ENCODE measurements at regions not wholly inside any gene's neighbourhood (a gene's known extent, or its start where the extent isn't known, plus 50 kb on each side); places are given as distances from the start of the nearest gene placed in this dataset.
A peak's percentile ranks its signal among the peaks of the same experiment; 100 is the strongest.

DNA sequence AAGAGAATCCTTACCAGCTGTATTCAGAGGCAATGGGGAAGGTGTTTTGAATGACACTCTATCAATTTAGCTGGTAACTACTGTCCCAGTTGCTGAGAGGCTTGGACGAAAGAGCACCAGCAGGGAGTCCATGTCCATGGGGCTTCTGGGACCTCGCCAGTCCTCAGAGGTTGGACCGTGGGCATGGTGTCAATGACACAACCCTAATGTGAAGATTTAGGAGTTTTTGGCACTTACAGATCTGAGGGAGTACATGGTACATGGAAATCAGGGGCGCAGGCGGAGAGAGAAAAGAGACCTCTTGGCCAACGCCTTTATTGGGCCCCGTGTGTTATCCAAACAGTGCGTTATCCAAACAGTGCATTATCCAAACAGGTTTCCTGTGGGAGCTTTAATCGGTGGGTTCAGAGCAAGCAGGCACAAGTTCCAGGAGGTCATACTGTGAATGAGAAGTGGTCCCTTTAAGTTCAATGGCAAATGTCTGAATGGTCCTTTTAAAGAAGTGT is 169.1 kb upstream of the B3GAT1 start:
- WGBS = 76% methylated on average over 9 of the region's 9 CpGs
- Histone ChIP-seq H3K9me3 (no peaks in the 10 kb centered on the region), H3K4me1 (peaks cover 2 to 22% (median 20%) of the 10 kb centered on the region in 4 donors), H3K27ac (replicated peaks in 1 of 4) (no peak overlapping the region), H3K36me3 (no peaks in the 10 kb centered on the region), H3K4me3 (no peak overlapping the region), H3K27me3 (peaks cover 0 to 29% (median 0%) of the 10 kb centered on the region in 4 donors)
- DNase-seq (ENCODE audit: extremely low spot score) = peak; percentile 72
- intact Hi-C loops (cut with DNase I) = no loop called here
- TF ChIP-seq EP300 (IDR thresholded peaks at IDR 0.05) (no peak), POLR2AphosphoS5 (IDR thresholded peaks at IDR 0.05) (no peak), POLR2A (IDR thresholded peaks at IDR 0.05; ENCODE audit: low read depth) (no peak)
- TF ChIP-seq, protein P1, sequence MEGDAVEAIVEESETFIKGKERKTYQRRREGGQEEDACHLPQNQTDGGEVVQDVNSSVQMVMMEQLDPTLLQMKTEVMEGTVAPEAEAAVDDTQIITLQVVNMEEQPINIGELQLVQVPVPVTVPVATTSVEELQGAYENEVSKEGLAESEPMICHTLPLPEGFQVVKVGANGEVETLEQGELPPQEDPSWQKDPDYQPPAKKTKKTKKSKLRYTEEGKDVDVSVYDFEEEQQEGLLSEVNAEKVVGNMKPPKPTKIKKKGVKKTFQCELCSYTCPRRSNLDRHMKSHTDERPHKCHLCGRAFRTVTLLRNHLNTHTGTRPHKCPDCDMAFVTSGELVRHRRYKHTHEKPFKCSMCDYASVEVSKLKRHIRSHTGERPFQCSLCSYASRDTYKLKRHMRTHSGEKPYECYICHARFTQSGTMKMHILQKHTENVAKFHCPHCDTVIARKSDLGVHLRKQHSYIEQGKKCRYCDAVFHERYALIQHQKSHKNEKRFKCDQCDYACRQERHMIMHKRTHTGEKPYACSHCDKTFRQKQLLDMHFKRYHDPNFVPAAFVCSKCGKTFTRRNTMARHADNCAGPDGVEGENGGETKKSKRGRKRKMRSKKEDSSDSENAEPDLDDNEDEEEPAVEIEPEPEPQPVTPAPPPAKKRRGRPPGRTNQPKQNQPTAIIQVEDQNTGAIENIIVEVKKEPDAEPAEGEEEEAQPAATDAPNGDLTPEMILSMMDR (IDR thresholded peaks at IDR 0.05) = no peak

DNA sequence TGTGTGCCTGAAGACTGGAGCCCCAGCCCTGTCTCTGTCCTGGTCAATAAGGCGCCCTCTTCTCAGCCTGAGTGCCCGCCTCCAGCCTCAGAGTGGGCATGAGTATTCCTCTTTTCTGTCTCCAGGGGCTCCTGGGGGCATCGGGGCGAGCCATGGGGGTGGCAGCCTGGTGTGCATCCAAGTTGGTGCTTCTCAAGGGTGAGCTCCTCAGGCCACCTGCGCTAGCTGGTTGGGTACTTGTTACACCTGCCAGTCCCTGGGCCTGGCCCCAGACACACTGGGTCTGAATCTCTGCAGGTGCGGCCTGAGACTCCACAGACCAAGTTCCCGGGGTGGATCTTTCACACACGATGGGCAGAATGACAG is 168.6 kb upstream of the B3GAT1 start:
- DNase-seq (ENCODE audit: extremely low spot score) = peak; percentile 72
- H3K9me3 ChIP-seq = no peaks in the 10 kb centered on the region
- no peak overlapping the region for H3K27ac ChIP-seq (replicated peaks in 1 of 4)
- TF ChIP-seq POLR2A (IDR thresholded peaks at IDR 0.05; ENCODE audit: low read depth) (no peak), POLR2AphosphoS5 (IDR thresholded peaks at IDR 0.05) (no peak), EP300 (IDR thresholded peaks at IDR 0.05) (no peak)
- TF ChIP-seq, protein P1 (IDR thresholded peaks at IDR 0.05) = no peak
- H3K4me1 ChIP-seq = peaks cover 2 to 21% (median 20%) of the 10 kb centered on the region in 4 donors
- no peak overlapping the region for H3K4me3 ChIP-seq
- intact Hi-C loops (cut with DNase I) = no loop called here
- H3K27me3 ChIP-seq = peaks cover 0 to 29% (median 0%) of the 10 kb centered on the region in 4 donors
- H3K36me3 ChIP-seq = no peaks in the 10 kb centered on the region
- 81% methylated on average over 7 of the region's 8 CpGs for WGBS

DNA sequence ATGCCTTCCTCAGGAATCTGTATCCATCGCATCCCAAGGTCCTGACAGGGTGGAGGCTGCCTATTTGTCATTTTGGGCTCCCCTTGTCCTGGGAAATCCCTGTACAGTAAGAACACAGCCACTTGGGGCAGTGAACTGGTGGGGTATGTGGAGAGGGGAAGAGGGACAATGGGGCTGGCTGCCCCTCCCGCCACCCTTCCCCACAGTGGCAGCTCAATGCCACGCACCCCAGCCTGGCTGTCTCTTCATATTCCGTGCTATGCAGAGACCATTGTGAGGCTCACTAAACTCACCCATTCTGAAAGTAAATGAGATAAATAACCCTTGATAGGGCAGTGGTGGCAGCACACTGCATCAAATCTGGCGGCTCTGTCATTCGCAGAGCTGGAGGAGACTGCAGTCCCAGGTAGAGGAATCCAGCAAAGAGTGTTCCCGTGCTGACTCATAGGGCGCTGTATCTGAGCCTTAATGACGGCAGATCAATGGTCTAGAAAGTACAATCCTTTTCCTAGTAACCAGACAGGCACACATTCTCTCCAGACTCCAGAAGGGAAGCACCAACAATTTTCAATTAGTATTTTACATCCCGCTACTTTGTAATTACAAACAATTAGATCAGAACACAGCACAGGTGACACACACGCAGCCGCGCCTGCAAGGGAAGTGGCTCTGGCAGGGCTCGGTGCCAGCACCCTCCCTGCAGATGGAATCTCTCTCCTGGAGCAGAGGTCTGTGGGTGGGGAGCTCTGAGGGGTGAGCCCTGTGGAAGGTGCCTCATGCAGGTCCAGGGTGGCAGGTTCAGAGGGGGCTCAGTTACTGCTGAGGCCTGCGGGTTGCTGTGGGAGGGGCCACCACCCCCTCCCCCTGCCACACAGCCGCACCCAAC is 167.9 kb upstream of the B3GAT1 start:
- intact Hi-C loops (cut with DNase I) = no loop called here
- Histone ChIP-seq H3K27me3 (peaks cover 0 to 29% (median 0%) of the 10 kb centered on the region in 4 donors), H3K4me3 (no peak overlapping the region), H3K9me3 (no peaks in the 10 kb centered on the region), H3K36me3 (no peaks in the 10 kb centered on the region), H3K4me1 (peaks cover 2 to 16% (median 15%) of the 10 kb centered on the region in 4 donors), H3K27ac (replicated peaks in 1 of 4) (no peak overlapping the region)
- TF ChIP-seq EP300 (IDR thresholded peaks at IDR 0.05) (no peak), POLR2A (IDR thresholded peaks at IDR 0.05; ENCODE audit: low read depth) (no peak), POLR2AphosphoS5 (IDR thresholded peaks at IDR 0.05) (no peak)
- TF ChIP-seq, protein P1 (IDR thresholded peaks at IDR 0.05) = no peak
- 78% methylated on average over 15 of the region's 16 CpGs for WGBS
- peak; percentile 50 for DNase-seq (ENCODE audit: extremely low spot score)

DNA sequence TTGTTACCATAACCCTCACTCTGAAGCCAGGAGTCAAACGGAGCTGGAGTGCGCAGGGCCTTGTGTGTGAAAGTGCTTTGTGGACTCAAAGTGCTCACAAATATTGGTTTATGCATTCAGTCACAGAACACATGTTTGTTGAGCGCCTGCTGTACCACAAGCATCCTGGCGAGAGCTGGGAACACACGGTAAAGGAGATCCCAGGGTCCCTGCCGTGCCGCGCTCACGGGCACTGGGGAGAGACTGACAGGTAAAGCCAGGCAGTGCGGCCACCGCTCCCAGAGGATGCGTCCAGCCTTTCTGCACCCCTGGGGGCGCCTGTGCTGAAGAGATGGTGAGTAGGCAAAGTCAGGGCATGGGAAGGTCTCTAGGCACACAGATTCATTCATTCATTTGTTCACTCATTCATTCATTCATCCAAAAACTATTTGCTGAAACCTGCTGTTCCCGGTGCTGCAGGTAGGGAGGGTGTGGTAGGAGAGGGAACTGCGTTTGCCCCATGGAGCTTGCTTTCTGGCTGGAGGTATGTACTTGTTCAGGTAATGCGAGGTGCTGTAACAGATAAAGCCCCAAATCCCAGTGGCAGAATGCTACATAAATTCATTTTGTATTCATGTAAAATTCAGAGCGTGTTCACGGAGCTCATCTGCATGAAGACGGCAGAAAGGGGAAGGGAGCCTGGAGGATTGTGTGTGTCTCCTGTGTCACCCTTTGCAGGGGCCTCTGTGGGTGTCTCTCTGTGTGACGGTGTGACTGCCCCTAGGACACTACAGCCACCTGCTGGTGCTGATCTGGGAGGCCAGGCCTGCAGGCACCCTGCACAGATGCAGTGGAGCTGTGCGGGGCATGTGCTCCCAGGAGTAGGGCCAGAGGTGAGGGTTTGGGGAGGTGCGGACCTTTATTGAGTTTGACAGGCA is 167.0 kb upstream of the B3GAT1 start:
- 82% methylated on average over 19 of the region's 22 CpGs for WGBS
- peaks cover 0 to 29% (median 0%) of the 10 kb centered on the region in 4 donors for H3K27me3 ChIP-seq
- intact Hi-C loops (cut with DNase I) = no loop called here
- no peak overlapping the region for H3K27ac ChIP-seq (replicated peaks in 1 of 4)
- peaks cover 0 to 7% (median 6%) of the 10 kb centered on the region in 4 donors for H3K4me1 ChIP-seq
- no peaks in the 10 kb centered on the region for H3K36me3 ChIP-seq
- no peak for TF ChIP-seq POLR2AphosphoS5 (IDR thresholded peaks at IDR 0.05)
- TF ChIP-seq, protein P1 (IDR thresholded peaks at IDR 0.05) = no peak
- no peak for TF ChIP-seq EP300 (IDR thresholded peaks at IDR 0.05)
- no peak for TF ChIP-seq POLR2A (IDR thresholded peaks at IDR 0.05; ENCODE audit: low read depth)
- H3K9me3 ChIP-seq = no peaks in the 10 kb centered on the region
- peak; percentile 79 for DNase-seq (ENCODE audit: extremely low spot score)
- H3K4me3 ChIP-seq = no peak overlapping the region

Measured in esophagus muscularis mucosa (tissue), 4 donors.